Esophagus muscularis mucosa (tissue), 4 donors: ENCODE measurements at regions not wholly inside any gene's neighbourhood (a gene's known extent, or its start where the extent isn't known, plus 50 kb on each side); places are given as distances from the start of the nearest gene placed in this dataset.

ENCODE experiments used
- EP300 ChIP-seq: sonication (generic); formaldehyde crosslinking; IDR thresholded peaks from one replicate; pipeline ENCODE4 v1.6.1; 2017; ENCODE audit warnings: antibody characterized with exemption
- POLR2A ChIP-seq: fragments of 450-650 bp; IDR thresholded peaks from one replicate; pipeline ENCODE4 v1.6.1; 2017; ENCODE audit warnings: antibody characterized with exemption, moderate library complexity, mild to moderate bottlenecking, low read depth
- POLR2AphosphoS5 ChIP-seq, 2 donors: sonication (generic); formaldehyde crosslinking; IDR thresholded peaks; one replicate each; pipeline ENCODE4 v1.6.1; 2017; ENCODE audit warnings: antibody characterized with exemption in 2 of 2
- TF ChIP-seq, protein P1 (sequence below), 3 experiments: fragments of 200-600 bp in 2 of 3; fragments of 450-650 bp in 1 of 3; sonication (generic) in 2 of 3; IDR thresholded peaks; one replicate each; pipeline ENCODE4 v1.5.1; 2017 to 2019; ENCODE audit warnings: antibody characterized with exemption in 3 of 3, mild to moderate bottlenecking in 2 of 3, moderate library complexity in 1 of 3

DNA sequence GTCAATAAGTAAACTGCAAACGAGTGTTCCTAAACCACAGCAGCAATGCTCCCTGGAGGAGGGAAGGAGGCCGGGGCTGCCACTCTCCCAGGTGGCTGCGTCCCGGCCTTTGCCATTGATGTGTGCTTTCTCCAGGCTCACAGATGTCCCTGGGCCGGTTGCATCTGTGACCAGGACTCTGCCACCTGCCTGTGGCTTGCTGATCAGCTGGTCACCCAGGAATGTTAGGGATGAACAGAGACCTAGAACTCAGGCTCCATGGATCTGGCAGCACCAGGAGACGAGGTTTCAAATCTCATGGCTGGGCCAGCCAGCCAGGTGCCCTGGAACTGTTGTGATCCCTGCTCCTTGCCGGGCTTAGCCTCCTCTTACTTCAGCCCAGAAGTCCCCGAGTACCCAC is 65.7 kb downstream of the KLF15 start:
- TF ChIP-seq, protein P1, sequence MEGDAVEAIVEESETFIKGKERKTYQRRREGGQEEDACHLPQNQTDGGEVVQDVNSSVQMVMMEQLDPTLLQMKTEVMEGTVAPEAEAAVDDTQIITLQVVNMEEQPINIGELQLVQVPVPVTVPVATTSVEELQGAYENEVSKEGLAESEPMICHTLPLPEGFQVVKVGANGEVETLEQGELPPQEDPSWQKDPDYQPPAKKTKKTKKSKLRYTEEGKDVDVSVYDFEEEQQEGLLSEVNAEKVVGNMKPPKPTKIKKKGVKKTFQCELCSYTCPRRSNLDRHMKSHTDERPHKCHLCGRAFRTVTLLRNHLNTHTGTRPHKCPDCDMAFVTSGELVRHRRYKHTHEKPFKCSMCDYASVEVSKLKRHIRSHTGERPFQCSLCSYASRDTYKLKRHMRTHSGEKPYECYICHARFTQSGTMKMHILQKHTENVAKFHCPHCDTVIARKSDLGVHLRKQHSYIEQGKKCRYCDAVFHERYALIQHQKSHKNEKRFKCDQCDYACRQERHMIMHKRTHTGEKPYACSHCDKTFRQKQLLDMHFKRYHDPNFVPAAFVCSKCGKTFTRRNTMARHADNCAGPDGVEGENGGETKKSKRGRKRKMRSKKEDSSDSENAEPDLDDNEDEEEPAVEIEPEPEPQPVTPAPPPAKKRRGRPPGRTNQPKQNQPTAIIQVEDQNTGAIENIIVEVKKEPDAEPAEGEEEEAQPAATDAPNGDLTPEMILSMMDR (IDR thresholded peaks at IDR 0.05): no peak
- no peak for TF ChIP-seq EP300
- TF ChIP-seq POLR2A: no peak
- TF ChIP-seq POLR2AphosphoS5 (IDR thresholded peaks at IDR 0.05): no peak
